GM21723 (cell line): ENCODE measurements at regions not wholly inside any gene's neighbourhood (a gene's known extent, or its start where the extent isn't known, plus 50 kb on each side); places are given as distances from the start of the nearest gene placed in this dataset.

Source experiments
- ATAC-seq: cut with Tn5 transposase; IDR thresholded peaks from one replicate; pipeline ENCODE4 v1.9.1; 2021; ENCODE audit warnings: mild to moderate bottlenecking, moderate library complexity; ENCODE audit not compliant: unreplicated experiment

DNA sequence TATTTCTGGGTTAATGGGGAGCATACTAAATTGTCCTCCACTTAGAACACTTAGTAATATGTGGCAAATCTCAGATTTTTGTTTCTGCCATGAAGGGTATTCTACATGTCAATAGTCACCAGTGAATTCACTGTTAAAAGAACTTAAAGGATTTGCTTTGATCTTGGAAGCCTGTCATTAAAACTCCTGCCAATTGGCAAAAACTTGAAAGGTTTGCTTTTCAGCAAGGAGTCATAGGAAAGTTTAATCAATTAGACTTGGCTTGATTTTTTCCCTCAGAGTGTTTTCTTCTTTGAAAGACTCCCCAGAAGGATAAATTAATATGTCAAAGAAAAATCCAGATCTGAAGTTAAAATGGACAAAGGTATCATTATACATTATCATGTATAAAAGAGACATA, 671.9 kb upstream of the PKDCC start:
- no peak for ATAC-seq

- no peak for ATAC-seq
These were observed 670.0 kb upstream of the PKDCC start for GRCh38 chr2:41377837-41378236.

DNA sequence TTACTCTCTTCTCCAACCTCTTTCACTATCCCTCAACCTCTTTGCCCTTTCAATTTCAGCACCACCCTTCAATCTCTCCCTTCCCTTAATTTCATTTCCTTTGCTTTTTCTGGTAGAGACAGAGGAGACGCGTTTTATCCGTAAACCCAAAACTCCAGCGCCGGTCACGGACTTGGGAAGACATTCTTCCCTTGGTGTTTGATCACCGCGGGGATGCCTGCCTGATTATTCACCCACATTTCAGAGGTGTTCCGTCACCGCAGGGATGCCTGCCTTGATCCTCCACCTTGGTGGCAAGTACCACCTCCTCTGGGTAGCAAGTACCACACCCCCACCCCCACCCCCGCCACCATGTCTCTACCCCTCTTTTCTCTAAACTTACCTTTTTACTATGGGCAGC, 669.4 kb upstream of the PKDCC start:
- no peak for ATAC-seq

DNA sequence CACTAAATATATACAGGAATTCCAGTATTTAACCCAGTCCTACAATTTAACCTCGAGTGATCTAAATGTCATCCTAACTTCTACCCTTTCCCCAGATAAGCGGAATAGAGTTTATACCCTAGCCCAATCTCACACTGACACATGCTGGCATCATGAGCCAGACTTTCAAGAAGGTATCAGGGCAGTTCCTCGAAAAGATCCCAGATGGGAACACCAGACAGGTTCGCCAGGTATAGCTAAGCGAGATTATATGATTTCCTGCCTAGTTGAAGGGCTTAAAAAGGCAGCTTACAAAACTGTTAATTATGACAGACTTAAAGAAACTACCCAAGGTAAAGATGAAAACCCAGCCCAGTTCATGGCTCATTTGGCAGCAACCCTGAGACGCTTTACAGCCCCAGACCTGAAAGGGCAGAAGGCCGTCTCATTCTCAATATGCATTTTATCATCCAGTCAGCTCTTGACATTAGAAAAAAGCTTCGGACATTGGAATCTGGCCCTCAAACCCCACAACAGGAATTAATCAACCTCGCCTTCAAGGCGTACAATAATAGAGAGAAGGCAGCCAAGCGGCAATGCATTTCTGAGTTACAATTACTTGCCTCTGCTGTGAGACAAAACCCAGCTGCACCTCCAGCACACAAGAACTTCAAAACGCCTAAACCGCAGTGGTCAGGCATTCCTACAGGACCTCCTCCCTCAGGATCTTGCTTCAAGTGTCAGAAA, 668.2 kb upstream of the PKDCC start:
- no peak for ATAC-seq

GRCh38 chr2:41381701-41382100, 666.1 kb upstream of the PKDCC start:
- no peak for ATAC-seq

DNA sequence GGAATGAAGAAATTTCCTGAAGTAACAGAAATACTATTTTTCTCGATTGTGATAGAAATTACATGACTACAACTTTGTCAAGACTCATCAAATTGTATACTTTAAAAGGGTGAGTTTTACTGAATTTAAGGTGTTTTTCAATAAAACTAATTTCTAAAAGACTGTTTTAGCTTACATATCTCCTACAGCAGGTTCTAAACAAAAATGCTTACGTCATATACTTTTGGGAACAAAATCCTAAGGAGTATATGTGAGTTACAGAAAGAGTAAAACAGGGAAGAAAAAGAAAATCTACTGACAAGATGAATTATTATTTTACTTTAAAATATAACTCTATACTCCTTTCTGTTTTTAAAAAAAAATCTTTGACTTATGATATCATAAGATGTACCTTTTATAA, 660.3 kb upstream of the PKDCC start:
- no peak for ATAC-seq

GRCh38 chr2:41393621-41394020, 654.2 kb upstream of the PKDCC start:
- no peak for ATAC-seq

GRCh38 chr2:41394541-41394940, 653.3 kb upstream of the PKDCC start:
- ATAC-seq = no peak

- no peak for ATAC-seq
These were observed 652.1 kb upstream of the PKDCC start for GRCh38 chr2:41395692-41396091.

DNA sequence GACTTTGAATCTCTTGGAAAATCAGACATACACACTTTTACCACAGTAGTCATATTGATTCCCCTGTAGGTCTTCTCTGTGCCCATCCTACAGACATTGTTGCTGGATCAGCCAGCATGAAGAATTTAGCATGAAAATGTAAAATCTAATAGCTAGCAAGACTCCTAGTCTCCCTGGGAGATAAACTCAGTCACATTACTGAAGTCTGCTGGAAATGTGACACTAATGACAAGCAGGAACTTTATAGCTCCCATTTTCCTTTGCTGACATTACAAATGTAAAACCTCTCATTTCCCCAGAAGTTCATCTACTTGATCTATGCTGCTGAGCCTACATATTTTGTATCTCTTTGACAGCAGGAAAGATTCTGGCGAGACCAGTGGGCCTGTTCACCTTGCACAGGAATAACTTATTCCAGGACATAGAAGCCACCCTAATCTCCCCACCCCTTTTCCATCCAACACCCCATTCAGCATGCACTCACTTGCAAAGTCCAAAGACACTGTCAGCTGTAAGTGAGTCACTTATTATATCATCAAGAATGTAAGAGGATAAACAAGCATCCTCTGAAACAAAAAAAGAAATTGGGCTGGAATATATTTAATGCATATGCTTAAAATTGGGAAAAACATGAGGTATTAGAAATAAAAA, 648.3 kb upstream of the PKDCC start:
- ATAC-seq = no peak

GRCh38 chr2:41400088-41400665, 647.6 kb upstream of the PKDCC start:
- no peak for ATAC-seq

GRCh38 chr2:41405441-41405840, 642.4 kb upstream of the PKDCC start:
- no peak for ATAC-seq

DNA sequence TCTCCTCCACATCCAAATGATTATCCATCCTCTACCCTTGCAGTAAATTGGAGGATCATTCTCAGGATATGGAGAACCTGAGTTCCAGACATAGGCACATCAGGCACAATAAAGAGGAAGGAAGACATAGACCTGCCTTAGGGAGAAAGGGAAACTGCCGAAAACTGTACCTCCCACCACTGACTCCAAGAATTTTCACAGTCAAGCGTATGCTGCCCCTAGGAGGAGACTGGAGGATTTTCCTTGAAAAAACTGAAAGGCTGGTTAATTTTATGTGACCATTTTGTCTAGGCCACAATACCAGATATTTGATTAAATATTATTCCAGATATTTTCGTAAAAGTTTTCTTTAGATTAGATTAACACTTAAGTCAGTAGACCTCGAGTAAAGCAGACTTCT, 638.5 kb upstream of the PKDCC start:
- no peak for ATAC-seq

GRCh38 chr2:41410011-41410410, 637.8 kb upstream of the PKDCC start:
- no peak for ATAC-seq

- ATAC-seq = no peak
These were observed 633.9 kb upstream of the PKDCC start for GRCh38 chr2:41413813-41414485.

GRCh38 chr2:41414486-41415230, 633.2 kb upstream of the PKDCC start:
- no peak for ATAC-seq

- ATAC-seq = no peak
These were observed 630.3 kb upstream of the PKDCC start for GRCh38 chr2:41417511-41417910.

DNA sequence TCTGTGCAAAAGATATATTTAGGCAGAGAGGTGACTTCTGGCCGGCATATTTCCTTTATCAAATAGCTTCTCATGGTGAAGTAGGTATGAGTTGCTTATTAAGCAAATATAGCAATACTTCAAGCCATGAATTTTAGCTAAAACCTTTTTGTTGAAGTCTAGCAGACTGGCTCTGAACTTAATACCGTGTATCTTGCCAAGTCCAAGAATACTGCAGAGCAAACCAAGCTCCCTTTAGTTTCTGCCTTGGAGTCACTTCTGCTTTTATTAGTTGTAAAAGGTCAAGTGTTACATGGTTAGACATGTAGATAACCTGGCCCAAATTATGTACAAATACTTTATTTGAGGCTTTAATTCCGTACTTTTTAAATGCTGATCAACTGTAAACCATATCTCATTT, 627.6 kb upstream of the PKDCC start:
- ATAC-seq = no peak

DNA sequence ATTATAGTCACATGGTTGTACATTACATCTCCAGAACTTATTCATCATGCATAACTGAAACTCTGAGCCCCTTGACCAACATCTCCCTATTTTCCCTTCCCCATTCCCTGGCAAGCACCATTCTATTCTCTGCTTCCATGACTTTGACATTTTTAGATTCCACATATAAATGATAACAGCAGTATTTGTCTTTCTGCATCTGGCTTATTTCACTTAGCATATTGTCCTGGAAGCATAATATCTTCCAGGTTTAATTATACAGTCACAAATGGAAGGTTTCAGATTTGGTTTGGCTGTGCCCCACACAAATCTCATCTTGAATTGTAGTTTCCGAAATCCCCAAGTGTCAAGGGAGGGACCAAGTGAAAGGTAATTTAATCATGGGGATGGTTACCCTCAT, 626.9 kb upstream of the PKDCC start:
- no peak for ATAC-seq

- ATAC-seq = no peak
These were observed 616.1 kb upstream of the PKDCC start for GRCh38 chr2:41431756-41432155.

- no peak for ATAC-seq
These were observed 615.4 kb upstream of the PKDCC start for GRCh38 chr2:41432459-41432858.
